ENCODE measurements at regions not wholly inside any gene's neighbourhood (a gene's known extent, or its start where the extent isn't known, plus 50 kb on each side); places are given as distances from the start of the nearest gene placed in this dataset.
"Not testable (repeated sequence)": the region's sequence is repeated elsewhere in the genome, so short reads cannot be mapped to it uniquely, and the experiment has no call there.

DNA sequence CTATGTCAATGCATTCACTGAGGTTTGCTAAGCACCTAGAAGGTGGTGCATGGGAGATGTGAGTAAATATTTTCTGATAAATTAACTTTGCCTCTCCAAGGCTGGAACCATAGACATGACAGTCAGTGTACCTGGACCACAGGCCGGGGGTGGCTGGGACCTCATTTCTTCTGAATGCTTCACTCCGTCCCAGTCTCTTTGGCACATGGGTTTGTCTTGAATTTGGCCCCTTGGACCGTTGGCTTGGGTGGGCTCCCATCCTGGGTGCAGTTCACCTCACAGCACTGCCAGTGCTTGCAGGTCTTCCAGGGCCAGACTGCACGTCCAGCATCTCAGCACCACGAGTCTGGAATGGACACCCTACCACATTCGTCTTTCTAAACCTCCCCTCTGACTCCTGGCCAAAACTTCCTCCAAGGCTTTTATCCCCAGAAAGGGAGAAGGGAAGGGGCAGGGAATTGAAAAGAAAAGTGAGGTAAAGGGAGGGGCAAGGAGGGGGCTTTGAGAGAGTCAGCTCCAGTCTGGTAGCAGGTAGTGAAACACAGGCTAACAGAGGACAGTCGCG is 267.8 kb downstream of the MED10 start:
- no peak for DNase-seq (ENCODE audit: low spot score)

DNA sequence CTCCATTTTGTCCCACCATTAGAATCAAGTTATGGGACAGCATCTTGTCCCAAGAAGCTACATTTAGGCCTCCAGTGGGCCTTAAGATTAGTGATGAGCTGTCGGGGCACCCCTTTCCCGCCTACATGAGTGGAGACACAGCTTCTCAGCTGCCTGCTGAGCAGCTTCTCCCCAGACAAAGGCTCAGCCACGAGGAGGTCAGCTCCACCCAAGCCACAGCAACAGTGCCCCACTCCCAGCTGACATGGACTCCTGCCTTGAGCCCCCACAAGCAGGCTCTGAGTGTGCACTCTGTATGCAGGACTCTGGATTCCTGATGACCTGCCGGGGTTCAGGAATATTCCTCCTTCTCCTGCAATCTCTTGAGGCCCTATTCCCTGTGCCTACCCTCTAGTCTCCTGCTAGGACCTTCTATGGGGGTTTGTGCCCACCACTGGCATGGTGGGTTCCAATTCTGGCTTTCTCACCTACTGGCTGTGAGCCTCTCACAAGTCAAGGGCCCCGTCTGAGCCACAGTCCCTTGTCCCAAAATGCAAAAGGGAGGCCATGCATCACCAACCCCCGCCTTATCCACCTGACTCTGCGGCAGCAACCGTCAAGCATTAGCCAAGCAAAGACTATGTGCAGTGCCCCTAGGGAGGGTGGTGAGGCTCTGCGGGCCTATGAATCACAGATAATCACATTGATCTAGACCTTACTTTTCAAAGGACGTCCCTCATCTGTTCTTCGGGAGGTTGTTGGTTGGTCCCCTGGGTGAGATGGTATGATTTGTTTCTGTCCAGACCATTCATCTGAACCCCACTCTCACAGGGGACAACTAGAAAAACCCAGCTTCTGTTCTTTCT is 269.1 kb downstream of the MED10 start:
- no peak for DNase-seq (ENCODE audit: low spot score)

DNA sequence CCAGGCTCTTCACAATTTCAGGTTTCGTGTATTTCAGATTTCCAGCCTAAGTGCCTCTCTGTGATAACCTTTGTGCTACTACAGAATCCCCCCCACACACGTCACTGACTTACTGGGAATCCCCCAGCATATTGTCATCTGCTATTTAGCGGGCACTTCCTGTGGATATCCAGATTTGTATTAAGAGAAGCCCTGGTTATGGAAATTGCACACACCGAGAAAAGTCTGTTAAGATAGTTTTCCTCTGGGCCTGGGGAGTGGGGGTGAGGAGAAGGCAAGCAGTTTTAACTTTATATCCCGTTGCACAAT is 269.9 kb downstream of the MED10 start:
- no peak for DNase-seq (ENCODE audit: low spot score)

DNA sequence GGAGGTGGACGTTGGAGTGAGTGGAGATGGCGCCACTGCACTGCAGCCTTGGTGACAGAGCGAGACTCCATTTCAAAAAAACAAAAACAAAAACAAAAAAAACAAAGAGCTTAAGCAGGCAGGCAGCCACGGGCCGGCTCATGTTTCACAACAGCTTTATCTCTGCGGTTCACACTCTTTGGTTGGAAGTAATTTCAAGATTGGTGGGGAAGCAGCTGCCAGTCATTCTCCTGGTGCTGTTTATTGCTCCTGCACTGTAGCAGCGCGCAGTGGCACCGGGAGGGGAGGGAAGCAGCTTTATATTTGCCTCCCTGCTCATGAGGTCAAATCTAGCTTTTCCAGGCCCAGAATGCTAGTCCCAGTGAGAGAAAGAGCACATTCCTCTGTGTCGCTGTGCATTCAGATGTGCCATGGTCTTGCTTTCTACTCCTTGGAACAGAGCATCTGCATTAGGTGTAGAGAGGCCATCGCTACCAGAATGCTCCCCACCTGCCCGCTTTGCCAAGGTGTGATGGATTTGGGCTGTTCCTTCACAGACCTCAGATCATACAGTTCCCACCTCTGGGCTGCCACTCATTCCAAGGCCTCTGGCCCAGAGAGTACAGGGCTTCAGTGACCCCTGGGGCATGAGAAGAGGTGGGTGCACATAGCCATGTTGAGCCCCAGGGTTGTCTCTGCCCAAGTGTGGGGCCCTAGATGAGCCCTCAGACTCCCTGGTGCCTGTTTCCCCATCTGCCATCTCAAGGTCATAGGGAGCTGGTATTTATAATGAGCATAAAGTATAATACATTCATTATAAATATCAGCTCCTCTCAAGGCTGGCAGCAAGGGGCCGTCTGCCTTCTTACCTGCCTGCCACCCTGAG is 270.4 kb downstream of the MED10 start:
- DNase-seq (ENCODE audit: low spot score) = no peak

DNA sequence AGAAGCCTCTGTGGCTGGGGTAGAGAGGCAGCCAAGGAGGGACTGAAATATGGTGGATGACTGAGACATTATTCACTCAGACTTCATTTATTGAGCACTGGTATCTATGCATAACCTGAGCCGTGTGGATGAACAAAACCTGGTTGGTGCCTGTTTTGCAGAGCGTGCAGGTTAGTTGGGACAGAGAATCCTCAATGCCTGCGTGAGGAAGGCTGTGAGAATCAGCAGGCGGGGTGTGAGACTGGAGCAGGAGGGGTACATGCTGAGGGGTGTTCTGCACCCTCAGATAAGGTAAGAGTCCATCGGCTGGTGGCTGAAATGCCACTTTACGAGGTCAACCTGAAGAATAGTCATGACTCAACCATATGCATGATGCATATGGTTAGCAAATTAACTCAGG is 271.6 kb downstream of the MED10 start:
- no peak for DNase-seq (ENCODE audit: low spot score)

DNA sequence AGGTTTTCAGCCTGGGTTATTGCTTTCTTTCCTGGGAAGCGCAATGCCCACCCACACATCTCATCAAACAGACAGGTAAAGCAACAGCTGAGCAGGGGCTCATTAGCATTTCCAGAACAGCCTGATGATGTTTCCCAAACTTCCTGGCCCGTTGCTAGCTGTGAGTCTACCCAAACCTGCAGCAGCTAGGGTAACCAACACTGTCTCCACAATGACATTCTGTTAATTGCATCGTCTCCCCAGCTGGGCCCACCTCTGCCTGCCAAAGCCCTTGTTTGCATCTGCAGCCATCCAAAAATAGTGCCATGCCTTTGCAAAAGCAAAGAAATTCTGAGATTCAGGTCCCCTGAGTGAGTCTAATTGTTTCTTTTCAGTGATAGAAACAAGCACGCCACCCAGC is 273.0 kb downstream of the MED10 start:
- no peak for DNase-seq (ENCODE audit: low spot score)

DNA sequence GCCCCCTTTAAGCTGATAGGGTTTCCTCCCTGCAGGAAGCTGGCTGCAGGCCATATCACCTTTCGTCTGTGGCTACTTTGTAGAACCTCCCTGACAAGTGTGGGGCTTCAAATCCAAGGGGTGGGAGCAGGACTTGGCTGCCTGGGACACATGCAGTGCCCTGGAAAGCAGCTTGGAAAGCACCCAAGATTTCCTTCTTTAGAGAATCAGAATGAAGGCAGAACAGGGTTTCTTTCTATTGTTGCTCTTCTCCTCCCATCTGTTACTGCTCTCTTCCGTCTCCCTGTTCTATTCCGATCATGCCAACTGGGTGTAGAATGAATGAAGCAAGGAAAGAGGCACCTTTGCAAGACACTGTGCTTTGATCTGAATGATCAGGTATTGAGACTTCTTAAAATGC is 282.2 kb downstream of the MED10 start:
- DNase-seq (ENCODE audit: low spot score) = no peak

DNA sequence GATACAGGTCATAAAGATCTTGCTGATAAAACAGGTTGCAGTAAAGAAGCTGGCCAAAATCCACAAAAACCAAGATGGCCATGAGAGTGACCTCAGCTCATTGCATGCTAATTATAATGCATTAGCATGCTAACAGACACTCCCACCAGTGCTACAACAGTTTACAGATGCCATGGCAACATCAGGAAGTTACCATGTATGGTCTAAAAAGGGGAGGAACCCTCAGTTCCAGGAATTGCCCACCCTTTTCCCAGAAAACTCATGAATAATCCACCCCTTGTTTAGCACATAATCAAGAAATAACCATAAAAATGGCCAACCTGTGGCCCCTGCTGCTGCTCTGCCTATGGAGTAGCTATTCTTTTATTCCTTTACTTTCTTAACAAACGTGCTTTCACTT is 284.2 kb downstream of the MED10 start:
- not testable (repeated sequence) for DNase-seq (ENCODE audit: low spot score)

DNA sequence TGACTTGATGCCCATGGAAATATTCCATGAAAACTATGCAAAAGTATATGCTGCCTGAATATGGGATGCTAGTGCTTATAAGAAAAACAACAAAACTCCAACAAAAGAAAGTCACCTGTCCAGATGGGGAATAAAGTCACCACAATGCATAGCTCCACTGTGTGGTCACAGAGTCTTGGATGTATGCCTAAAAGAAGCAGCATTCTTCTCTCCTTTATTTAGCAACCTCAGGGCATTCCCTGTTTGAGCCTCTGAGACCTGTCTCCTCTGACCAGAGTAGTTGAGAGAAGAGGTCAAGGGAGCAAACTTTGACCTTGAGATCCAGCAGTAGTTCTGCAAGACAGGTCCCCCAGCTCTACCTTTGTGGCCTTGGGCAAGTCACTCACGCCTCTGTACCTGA is 287.5 kb downstream of the MED10 start:
- DNase-seq (ENCODE audit: low spot score) = no peak

DNA sequence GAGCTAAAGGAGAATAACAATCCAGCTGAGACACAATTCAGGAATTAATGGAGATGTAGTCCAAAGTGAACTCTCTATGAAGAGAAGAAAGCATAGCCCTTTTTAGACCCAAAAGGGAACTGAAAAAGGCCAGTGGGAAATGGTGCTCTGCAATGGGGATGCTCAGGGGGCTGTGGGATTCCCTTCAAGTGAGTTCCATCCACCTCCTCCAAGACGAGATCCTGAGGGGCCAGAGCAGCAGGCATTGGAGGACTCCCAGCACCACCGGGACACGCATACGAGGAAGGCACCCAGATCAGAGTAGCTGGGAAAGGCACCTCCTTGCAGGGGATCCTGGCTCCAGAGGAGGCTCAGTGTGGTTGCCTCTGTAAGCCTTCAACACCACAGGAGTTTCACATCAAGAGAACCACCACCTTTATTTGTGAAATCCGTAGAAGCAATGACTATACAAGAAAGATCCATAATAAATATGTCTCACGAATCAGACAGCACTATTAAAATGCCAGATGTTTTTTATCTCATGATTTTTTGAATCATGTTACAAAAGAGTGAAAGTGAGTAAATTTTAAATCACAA is 288.2 kb downstream of the MED10 start:
- DNase-seq (ENCODE audit: low spot score) = no peak

DNA sequence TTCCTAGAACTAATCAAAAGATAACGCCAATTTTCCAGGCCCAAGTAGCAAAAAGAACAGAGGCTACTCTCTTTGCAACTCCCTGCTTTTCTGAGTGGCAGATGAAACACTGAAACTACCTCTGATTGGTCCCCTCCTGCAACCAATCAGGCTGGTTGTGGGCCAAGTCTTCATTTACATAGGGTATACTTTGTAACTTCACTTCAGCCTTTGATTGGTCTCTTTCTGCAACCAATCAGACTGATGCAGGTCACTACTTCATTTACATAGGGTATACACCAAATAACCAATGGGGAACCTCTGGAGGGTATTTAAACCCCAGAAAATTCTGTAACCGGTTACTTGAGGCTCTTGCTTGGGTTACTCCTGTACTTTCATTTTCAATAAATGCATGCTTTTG is 289.6 kb downstream of the MED10 start:
- DNase-seq (ENCODE audit: low spot score) = no peak

DNA sequence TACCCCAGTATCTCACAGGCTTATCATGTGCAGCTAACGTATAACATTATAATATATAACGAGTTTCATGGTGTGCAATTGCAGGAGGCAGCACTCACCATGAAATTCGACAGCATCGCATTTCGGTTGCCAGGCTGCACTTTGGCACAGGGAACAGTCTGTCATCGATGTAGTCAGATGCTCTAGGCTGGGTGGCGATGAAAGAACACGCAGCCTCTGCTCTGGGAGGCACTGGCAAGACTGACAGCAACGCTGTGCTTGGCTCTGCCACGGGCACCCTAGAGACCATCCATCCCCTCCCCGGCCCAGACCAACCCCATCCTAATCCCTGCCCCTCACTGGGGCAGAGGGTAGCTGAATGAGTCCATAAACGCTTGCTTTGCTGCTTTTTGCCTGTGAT is 290.8 kb downstream of the MED10 start:
- DNase-seq (ENCODE audit: low spot score) = no peak

DNA sequence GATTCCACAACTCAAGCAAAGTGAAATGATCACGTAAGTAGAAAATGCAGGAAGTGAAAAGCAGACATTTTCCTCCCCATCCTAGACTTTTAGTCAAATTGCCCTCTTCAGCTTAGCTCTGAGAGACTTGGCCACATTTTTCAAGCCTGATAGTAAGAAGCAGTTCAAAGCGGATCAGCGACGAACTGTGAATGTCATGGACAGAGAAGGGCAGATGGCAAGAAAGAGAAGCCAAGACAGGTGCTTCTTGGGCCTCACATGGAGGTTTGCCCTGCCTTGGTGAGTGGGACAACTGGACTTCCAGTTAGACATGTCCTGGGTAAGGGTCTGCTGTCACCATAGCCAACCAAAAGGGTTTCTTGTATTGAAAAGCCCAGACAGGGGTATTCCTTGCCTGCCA is 291.5 kb downstream of the MED10 start:
- no peak for DNase-seq (ENCODE audit: low spot score)

DNA sequence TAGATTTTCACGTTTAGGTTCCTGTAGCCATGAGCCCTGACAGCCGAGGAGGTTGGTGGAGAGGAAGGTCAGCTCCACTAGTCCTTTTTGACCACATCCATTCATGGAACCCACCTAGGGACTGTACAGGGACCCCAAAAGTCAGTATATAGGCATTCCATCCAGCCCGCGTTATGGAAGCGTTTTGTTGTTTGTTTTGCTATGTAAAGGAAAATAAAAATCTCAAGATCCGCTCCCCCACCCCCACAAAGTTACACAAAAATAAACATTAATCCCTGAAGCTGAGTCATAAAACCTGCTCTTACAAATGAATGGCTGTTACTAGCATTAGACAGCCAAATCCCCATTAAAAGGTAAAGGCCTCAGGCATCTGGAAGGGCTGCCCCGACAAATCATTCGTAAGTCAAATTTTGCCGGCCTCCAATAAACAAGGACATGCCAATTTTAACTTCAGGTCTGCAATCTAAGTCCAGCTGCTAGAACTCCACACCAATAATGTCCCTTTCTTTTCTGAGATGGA is 292.9 kb downstream of the MED10 start:
- no peak for DNase-seq (ENCODE audit: low spot score)

DNA sequence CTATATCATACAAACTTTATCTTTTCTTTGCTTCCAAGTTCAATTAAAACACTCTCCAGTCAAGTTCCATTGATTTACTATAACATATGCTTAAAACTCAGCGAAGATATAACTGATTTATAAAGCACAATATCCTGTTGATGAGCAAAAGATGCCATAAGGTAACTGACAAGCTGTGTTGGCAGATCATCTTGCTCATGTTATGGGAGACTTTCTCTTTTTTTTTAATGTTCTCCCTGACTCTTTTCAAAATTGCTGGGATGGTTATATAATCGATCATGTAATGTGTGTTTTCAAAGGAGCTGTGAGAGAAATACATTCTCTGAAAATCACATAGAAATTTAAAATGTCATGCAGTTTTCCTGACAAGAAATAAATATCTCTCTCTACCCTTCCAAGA is 293.5 kb downstream of the MED10 start:
- no peak for DNase-seq (ENCODE audit: low spot score)

DNA sequence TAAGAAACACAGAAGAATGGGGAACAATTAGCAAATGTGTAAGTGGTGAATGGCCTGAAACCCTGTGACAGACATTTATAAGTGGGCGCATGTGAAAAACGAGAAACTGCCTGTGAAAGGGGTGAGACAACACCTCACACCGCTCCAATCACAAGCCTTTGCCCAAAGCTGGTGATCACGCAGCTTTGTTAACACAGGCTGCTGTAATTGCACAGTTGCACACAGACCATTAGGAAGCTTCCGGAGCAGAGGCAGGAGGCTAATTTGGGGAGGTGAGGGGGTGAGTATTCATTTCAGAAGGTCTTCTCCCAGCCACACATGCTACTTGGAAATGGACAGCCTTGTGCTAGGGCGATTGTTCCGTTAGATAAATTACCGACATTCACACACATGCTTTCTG is 294.0 kb downstream of the MED10 start:
- no peak for DNase-seq (ENCODE audit: low spot score)

DNA sequence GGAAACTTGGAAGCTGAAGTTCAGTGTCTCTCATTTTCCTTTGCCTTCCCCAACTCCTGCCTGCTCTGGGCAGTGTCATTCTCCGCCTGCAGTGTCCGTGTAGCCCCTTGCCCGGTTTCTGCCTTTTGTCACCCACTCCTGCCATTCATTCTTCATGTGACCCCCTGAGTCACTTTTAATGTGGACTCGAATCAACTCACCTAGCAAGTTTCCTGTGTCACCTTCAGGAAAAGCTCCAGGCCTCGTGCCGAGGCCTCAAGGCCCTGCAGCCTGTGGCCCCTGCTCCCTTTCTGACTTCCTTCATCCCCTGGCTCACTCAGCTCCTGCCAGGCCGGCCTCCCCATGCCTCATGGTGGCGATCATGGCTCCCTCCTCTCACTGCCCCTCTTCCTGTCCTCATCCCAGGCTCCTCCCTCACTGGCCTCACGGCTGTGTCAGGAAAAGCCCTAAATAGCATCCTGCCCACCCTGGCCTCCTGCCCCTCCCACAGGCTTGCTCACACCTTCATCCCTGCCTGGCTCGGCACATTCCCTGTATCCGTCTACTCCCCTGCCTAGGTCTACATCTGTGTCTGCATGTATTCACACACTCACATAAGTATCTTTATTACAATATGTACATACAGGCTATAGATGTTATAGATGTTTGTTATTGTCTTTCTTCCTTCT is 294.9 kb downstream of the MED10 start:
- no peak for DNase-seq (ENCODE audit: low spot score)

DNA sequence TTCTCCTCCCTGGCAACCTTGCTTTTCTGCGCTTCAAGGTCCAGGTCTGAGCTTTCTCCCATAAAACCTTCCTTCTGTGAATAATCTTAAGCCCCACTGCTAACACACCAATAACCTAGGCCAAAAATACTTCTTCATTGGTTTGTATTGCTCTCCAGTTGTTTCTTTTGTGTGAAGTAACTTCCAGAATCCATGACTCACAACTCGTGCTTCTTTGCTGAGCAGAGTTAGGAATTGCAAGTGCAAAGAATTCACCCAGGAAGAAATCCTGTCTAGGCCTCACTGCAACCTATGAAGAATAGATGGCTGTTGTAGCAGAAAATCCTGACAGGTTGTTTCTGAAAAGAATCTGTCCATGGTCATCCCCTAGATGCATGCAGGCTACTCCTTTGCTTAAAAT is 295.7 kb downstream of the MED10 start:
- no peak for DNase-seq (ENCODE audit: low spot score)

DNA sequence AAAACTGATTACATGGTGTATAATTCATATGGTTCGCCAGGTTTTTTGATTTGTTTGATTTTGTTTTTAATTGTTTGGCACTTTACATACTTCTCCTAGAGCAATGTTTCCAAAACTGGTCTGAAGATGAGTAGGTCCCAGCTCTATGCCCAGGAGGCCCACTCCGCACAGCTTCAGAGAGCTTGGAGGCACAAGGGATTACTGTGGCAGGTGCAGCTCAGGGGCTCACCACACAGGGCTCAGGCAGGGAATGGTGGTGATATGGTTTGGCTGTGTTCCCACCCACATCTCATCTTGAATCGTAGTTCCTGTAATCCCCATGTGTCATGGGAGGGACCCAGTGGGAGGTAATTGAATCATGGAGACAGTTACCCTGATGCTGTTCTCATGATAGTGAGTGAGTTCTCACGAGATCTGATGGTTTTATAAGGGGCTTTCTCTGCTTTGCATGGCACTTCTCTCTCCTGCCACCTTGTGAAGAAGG is 296.6 kb downstream of the MED10 start:
- no peak for DNase-seq (ENCODE audit: low spot score)

DNA sequence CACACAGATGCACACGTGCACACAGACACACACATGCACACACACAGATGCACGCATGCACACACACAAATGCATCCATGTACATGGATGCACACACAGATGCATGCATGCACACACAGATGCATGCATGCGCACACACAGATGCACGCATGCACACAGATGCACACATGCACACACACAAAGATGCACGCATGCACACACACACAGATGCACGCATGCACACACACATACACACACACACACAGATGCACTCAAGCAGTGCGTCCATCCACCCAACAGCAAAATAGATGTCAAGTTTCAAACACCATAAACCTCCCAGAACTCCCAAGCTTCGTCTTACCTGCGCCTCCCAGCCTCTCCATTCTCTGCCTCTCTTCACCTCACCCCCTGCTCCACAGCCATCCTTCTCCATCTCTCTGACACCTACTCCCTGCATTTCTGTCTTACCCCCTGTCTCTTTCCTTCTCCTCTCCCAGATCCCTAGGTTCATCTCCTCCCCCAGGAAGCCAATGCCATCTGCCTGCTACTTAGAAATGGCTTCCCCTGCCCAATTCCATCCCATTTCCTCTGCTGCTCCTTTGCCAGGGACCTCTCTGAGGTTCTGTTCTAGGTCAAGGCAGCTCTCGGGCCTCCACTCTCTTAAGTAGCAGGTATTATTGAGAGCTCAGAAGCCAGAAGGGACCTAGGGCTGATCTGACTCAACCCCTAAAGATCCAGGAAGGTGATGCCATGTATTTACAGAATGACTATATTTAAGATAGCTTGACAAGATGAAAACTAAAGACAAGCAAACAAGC is 297.2 kb downstream of the MED10 start:
- no peak for DNase-seq (ENCODE audit: low spot score)

DNA sequence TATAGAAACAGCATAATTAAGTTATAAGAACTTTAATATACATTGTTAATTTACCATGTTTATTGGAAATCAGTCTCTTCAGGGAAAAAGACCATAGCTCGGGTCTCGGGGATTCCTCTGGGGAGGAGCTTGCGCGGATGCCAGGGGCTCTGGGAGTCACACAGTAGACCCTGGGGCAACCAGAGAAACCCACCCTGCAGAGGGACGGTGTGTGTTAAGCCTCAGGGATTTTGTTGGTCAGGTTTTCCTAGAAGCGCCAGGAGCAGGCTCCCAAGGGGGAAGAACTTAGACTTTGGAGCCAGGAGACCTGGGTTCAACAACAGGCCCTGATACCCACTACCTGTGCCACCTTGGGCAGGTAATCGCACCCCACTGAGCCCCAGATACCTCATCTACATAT is 297.9 kb downstream of the MED10 start:
- no peak for DNase-seq (ENCODE audit: low spot score)
